WTC11 (cell line): ENCODE measurements at regions not wholly inside any gene's neighbourhood (a gene's known extent, or its start where the extent isn't known, plus 50 kb on each side); places are given as distances from the start of the nearest gene placed in this dataset.

Experiments
- ATAC-seq: fragments of 200-7000 bp; cut with Tn5 transposase; 2 replicates; pipeline ENCODE4 v1.10.0; 2021; ENCODE audit warnings: mild to moderate bottlenecking, moderate library complexity
- CTCF ChIA-PET: fragments of 300-600 bp; sonication (Branson Sonifier 250); formaldehyde crosslinking; loops from one replicate; lab custom pipeline; 2021; ENCODE audit warnings: antibody characterized with exemption; lab: Charles Lee
- POLR2A ChIA-PET: fragments of 350-600 bp; sonication (Branson Sonifier 250); formaldehyde crosslinking; loops from one replicate; lab custom pipeline; 2021; ENCODE audit warnings: antibody characterized with exemption; lab: Charles Lee
- DNase-seq: peaks from one replicate; pipeline ENCODE4 v3.0.0; 2021; ENCODE audit warnings: low spot score
- H3K27ac Mint-ChIP-seq: 2 replicates; pipeline ENCODE4 v1.8.0; 2021; ENCODE audit warnings: mixed read lengths
- H3K27me3 Mint-ChIP-seq: 2 replicates; pipeline ENCODE4 v1.8.0; 2021; ENCODE audit warnings: low read depth, mild to moderate bottlenecking, moderate library complexity, mixed read lengths
- H3K36me3 Mint-ChIP-seq: 2 replicates; pipeline ENCODE4 v1.8.0; 2021; ENCODE audit warnings: mixed read lengths
- H3K4me1 Mint-ChIP-seq: 2 replicates; pipeline ENCODE4 v1.8.0; 2022; ENCODE audit warnings: mixed read lengths
- H3K4me3 Mint-ChIP-seq: 2 replicates; pipeline ENCODE4 v1.8.0; 2021; ENCODE audit warnings: mild to moderate bottlenecking, moderate library complexity, mixed read lengths
- H3K9me3 Mint-ChIP-seq: 2 replicates; pipeline ENCODE4 v1.8.0; 2021; ENCODE audit warnings: mixed read lengths
- ATF1 ChIP-seq: sonication (generic); formaldehyde crosslinking; IDR thresholded peaks from 2 replicates; pipeline ENCODE4 v1.8.1; 2023; ENCODE audit warnings: mild to moderate bottlenecking, moderate library complexity, missing genetic modification reagents
- ELF4 ChIP-seq: sonication (generic); formaldehyde crosslinking; IDR thresholded peaks from 2 replicates; pipeline ENCODE4 v1.8.1; 2022; ENCODE audit warnings: low read depth, mild to moderate bottlenecking, moderate library complexity, missing genetic modification reagents
- EMX1 ChIP-seq: fragments of 250-450 bp; sonication (Bioruptor Pico); IDR thresholded peaks from 2 replicates; pipeline ENCODE4 v1.8.0; 2021; ENCODE audit warnings: mild to moderate bottlenecking
- ESRRA ChIP-seq: sonication (generic); formaldehyde crosslinking; IDR thresholded peaks from 2 replicates; pipeline ENCODE4 v1.8.1; 2022; ENCODE audit warnings: mild to moderate bottlenecking, missing genetic modification reagents, borderline replicate concordance
- HMGA2 ChIP-seq: fragments of 250-450 bp; sonication (Bioruptor Pico); IDR thresholded peaks from 2 replicates; pipeline ENCODE4 v1.4.0; 2021; ENCODE audit warnings: mild to moderate bottlenecking, moderate library complexity
- KAT7 ChIP-seq: sonication (generic); formaldehyde crosslinking; IDR thresholded peaks from 2 replicates; pipeline ENCODE4 v1.8.1; 2023; ENCODE audit warnings: missing genetic modification reagents, mild to moderate bottlenecking, borderline replicate concordance
- MYBL2 ChIP-seq: sonication (generic); formaldehyde crosslinking; IDR thresholded peaks from 2 replicates; pipeline ENCODE4 v1.8.1; 2023; ENCODE audit warnings: mild to moderate bottlenecking, moderate library complexity, missing genetic modification reagents
- NR2C2 ChIP-seq: sonication (generic); formaldehyde crosslinking; IDR thresholded peaks from 2 replicates; pipeline ENCODE4 v1.8.0; 2022; ENCODE audit warnings: mild to moderate bottlenecking, missing genetic modification reagents
- RELA ChIP-seq: sonication (generic); formaldehyde crosslinking; IDR thresholded peaks from 2 replicates; pipeline ENCODE4 v1.8.1; 2022; ENCODE audit warnings: missing genetic modification reagents, mild to moderate bottlenecking, borderline replicate concordance
- SMAD3 ChIP-seq: sonication (generic); formaldehyde crosslinking; IDR thresholded peaks from 2 replicates; pipeline ENCODE4 v1.8.0; 2022; ENCODE audit warnings: missing genetic modification reagents, mild to moderate bottlenecking, borderline replicate concordance
- SOX15 ChIP-seq: fragments of 250-450 bp; sonication (Bioruptor Pico); IDR thresholded peaks from 2 replicates; pipeline ENCODE4 v1.9.0; 2021; ENCODE audit warnings: mild to moderate bottlenecking
- ZNF138 ChIP-seq: sonication (generic); formaldehyde crosslinking; conservative IDR thresholded peaks from 2 replicates; pipeline ENCODE4 v1.8.1; 2022; ENCODE audit warnings: mild to moderate bottlenecking, moderate library complexity, missing genetic modification reagents
- ZNF219 ChIP-seq: sonication (generic); formaldehyde crosslinking; IDR thresholded peaks from 2 replicates; pipeline ENCODE4 v1.8.0; 2023; ENCODE audit warnings: missing genetic modification reagents, mild to moderate bottlenecking, borderline replicate concordance
- ZNF396 ChIP-seq: fragments of 250-450 bp; sonication (Bioruptor Pico); IDR thresholded peaks from 2 replicates; pipeline ENCODE4 v1.8.0; 2021; ENCODE audit warnings: mild to moderate bottlenecking, moderate library complexity, borderline replicate concordance
- ZNF416 ChIP-seq: fragments of 250-450 bp; sonication (Bioruptor Pico); IDR thresholded peaks from 2 replicates; pipeline ENCODE4 v1.9.0; 2021; ENCODE audit warnings: mild to moderate bottlenecking, inconsistent platforms
- TF ChIP-seq, protein P1 (sequence below): sonication (generic); formaldehyde crosslinking; IDR thresholded peaks from 2 replicates; pipeline ENCODE4 v1.8.0; 2022; ENCODE audit warnings: mild to moderate bottlenecking, missing genetic modification reagents
- TF ChIP-seq, protein P2 (sequence below): fragments of 250-450 bp; sonication (Bioruptor Pico); IDR thresholded peaks from 2 replicates; pipeline ENCODE4 v1.8.0; 2021; ENCODE audit warnings: mild to moderate bottlenecking
- TF ChIP-seq, protein P3 (sequence below): sonication (generic); formaldehyde crosslinking; IDR thresholded peaks from 2 replicates; pipeline ENCODE4 v1.8.1; 2023; ENCODE audit warnings: mild to moderate bottlenecking, missing genetic modification reagents, moderate library complexity
- TF ChIP-seq, protein P4 (sequence below): sonication (generic); formaldehyde crosslinking; IDR thresholded peaks from 2 replicates; pipeline ENCODE4 v1.8.1; 2023; ENCODE audit warnings: mild to moderate bottlenecking, missing genetic modification reagents
- TF ChIP-seq, protein P5 (sequence below): sonication (generic); formaldehyde crosslinking; conservative IDR thresholded peaks from 2 replicates; pipeline ENCODE4 v1.8.1; 2022; ENCODE audit warnings: mild to moderate bottlenecking, missing genetic modification reagents

DNA sequence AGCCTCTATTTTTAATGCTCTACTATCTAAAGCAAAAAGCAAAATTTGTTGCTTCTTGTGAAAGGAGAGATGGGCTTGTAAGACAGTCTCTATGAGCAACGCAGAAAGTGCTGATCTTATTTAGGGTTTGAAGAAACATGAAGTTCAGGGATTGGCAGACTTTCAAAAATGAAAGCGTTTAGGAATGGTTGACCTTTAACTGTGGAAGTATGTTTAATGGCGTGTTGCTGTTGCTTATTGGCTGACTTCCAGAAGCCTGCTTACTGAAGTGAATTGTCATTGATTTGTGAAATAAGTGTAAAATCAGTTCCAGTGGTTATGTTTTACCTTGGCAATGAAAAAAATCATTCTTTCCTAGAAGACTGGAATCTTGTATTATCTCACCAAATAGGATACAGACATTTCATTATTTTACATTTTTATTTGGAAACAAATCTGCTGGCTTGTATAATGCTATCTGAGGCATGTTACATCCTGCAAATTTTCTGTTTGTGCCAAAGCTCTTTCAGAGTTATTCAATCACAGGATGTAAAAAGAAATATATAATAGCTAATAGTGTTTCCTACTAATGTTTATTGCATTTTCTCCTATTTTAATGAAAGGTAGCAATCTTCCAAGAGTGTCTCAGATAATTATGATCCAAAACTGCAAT lies 221.3 kb upstream of the SLITRK6 start (continued):
- TF ChIP-seq, protein P1, sequence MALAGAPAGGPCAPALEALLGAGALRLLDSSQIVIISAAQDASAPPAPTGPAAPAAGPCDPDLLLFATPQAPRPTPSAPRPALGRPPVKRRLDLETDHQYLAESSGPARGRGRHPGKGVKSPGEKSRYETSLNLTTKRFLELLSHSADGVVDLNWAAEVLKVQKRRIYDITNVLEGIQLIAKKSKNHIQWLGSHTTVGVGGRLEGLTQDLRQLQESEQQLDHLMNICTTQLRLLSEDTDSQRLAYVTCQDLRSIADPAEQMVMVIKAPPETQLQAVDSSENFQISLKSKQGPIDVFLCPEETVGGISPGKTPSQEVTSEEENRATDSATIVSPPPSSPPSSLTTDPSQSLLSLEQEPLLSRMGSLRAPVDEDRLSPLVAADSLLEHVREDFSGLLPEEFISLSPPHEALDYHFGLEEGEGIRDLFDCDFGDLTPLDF (CRISPR knock-in tag) = no peak
- TF ChIP-seq ELF4 (CRISPR knock-in tag) (no peak), SMAD3 (CRISPR knock-in tag) (no peak), NR2C2 (no peak)

DNA sequence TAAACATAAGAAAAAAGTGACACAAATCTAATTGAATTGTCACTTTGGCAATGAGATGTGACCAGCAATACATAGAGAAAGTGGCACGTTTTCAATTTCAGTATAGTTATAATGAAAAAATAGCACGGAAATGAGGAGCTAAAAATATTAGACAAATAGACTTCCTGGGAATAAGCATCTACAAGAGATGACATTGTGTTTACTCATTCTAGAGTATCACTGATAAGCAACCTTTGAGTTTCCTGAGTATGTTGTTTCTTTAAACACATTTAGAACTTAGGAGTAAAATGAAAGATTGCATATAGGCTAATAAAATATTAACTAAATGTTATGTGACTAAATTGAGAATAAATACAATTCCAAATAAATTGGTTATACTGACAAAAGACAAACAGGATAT lies 207.1 kb upstream of the SLITRK6 start:
- POLR2A ChIA-PET = no interaction called here
- Mint-ChIP-seq H3K4me1 (no peaks in the 10 kb centered on the region), H3K27ac (no peak overlapping the region), H3K4me3 (no peak overlapping the region), H3K36me3 (no peaks in the 10 kb centered on the region), H3K9me3 (peaks cover 4% of the 10 kb centered on the region), H3K27me3 (no peaks in the 10 kb centered on the region)
- TF ChIP-seq MYBL2 (no peak), SOX15 (CRISPR knock-in tag) (no peak), ELF4 (CRISPR knock-in tag) (no peak), EMX1 (CRISPR knock-in tag) (no peak), HMGA2 (CRISPR knock-in tag) (no peak), ZNF416 (CRISPR knock-in tag) (no peak), ATF1 (no peak), RELA (CRISPR knock-in tag) (no peak), ESRRA (CRISPR knock-in tag) (no peak), ZNF138 (no peak)
- TF ChIP-seq, protein P2, sequence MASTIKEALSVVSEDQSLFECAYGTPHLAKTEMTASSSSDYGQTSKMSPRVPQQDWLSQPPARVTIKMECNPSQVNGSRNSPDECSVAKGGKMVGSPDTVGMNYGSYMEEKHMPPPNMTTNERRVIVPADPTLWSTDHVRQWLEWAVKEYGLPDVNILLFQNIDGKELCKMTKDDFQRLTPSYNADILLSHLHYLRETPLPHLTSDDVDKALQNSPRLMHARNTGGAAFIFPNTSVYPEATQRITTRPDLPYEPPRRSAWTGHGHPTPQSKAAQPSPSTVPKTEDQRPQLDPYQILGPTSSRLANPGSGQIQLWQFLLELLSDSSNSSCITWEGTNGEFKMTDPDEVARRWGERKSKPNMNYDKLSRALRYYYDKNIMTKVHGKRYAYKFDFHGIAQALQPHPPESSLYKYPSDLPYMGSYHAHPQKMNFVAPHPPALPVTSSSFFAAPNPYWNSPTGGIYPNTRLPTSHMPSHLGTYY (CRISPR knock-in tag) = no peak
- TF ChIP-seq, protein P3, sequence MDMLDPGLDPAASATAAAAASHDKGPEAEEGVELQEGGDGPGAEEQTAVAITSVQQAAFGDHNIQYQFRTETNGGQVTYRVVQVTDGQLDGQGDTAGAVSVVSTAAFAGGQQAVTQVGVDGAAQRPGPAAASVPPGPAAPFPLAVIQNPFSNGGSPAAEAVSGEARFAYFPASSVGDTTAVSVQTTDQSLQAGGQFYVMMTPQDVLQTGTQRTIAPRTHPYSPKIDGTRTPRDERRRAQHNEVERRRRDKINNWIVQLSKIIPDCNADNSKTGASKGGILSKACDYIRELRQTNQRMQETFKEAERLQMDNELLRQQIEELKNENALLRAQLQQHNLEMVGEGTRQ (CRISPR knock-in tag) = no peak
- ATAC-seq = no peak
- no peak for DNase-seq
- CTCF ChIA-PET = no interaction called here

DNA sequence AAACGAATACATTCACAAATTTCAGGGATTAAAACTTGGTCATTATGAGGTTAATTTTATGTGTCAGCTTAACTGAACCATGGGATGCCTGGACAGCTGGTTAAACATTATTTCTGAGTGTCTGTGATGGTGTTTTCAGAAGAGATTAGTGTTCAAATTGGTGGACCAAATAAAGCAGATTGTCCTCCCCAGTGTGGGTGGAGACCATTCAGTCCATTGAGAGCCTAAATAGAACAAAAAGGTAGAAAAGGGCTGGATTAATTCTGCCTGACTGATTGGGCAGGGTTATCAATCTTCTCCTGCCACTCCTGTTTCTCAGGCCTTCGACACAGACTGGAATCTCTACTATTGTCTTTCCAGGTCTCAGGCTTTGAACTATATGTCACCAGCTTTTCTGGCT lies 203.8 kb upstream of the SLITRK6 start:
- H3K36me3 Mint-ChIP-seq = no peaks in the 10 kb centered on the region
- no peaks in the 10 kb centered on the region for H3K4me1 Mint-ChIP-seq
- ATAC-seq = no peak
- no peak for DNase-seq
- H3K4me3 Mint-ChIP-seq = no peak overlapping the region
- no peak overlapping the region for H3K27ac Mint-ChIP-seq
- CTCF ChIA-PET = no interaction called here
- H3K9me3 Mint-ChIP-seq = no peaks in the 10 kb centered on the region
- H3K27me3 Mint-ChIP-seq = no peaks in the 10 kb centered on the region
- no peak for TF ChIP-seq KAT7 (CRISPR knock-in tag)
- no peak for TF ChIP-seq ZNF396 (CRISPR knock-in tag)
- TF ChIP-seq, protein P1 (CRISPR knock-in tag) = no peak
- TF ChIP-seq, protein P4, sequence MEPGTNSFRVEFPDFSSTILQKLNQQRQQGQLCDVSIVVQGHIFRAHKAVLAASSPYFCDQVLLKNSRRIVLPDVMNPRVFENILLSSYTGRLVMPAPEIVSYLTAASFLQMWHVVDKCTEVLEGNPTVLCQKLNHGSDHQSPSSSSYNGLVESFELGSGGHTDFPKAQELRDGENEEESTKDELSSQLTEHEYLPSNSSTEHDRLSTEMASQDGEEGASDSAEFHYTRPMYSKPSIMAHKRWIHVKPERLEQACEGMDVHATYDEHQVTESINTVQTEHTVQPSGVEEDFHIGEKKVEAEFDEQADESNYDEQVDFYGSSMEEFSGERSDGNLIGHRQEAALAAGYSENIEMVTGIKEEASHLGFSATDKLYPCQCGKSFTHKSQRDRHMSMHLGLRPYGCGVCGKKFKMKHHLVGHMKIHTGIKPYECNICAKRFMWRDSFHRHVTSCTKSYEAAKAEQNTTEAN (CRISPR knock-in tag) = no peak
- TF ChIP-seq ZNF219 (CRISPR knock-in tag) = no peak
- TF ChIP-seq, protein P5, sequence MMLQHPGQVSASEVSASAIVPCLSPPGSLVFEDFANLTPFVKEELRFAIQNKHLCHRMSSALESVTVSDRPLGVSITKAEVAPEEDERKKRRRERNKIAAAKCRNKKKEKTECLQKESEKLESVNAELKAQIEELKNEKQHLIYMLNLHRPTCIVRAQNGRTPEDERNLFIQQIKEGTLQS (CRISPR knock-in tag) = no peak
- POLR2A ChIA-PET = no interaction called here
